OCI-LY7 (cell line): ENCODE measurements at regions not wholly inside any gene's neighbourhood (a gene's known extent, or its start where the extent isn't known, plus 50 kb on each side); places are given as distances from the start of the nearest gene placed in this dataset.

Source experiments
- BruUV-seq: library from RNA; stranded (reverse); fragments of 400-500 nt; replicated peaks from 2 replicates; lab custom pipeline; 2021; lab: Mats Ljungman, UMichigan
- CTCF ChIA-PET: fragments of 300-600 bp; sonication (Branson Sonifier 250); formaldehyde crosslinking; loops from one replicate; lab custom pipeline; 2022; ENCODE audit warnings: antibody characterized with exemption; ENCODE audit not compliant: unreplicated experiment; lab: Charles Lee
- POLR2A ChIA-PET: fragments of 300-600 bp; sonication (Branson Sonifier 250); formaldehyde crosslinking; loops from one replicate; lab custom pipeline; 2022; ENCODE audit warnings: antibody characterized with exemption; lab: Charles Lee
- DNase-seq: peaks from one replicate; pipeline ENCODE4 v3.0.0-alpha.2; 2015; ENCODE audit warnings: low spot score
- H2AFZ ChIP-seq: fragments of 200-600 bp; sonication (generic), shearing (Covaris generic); 2 replicates; pipeline ENCODE4 v1.6.1; 2014; ENCODE audit warnings: mild to moderate bottlenecking, antibody characterized with exemption, low read length, moderate library complexity
- H3K27ac ChIP-seq: fragments of 200-600 bp; sonication (generic); 2 replicates; pipeline ENCODE4 v1.5.1; 2014; ENCODE audit warnings: mixed run types, low read depth, mild to moderate bottlenecking, moderate library complexity, low read length, inconsistent platforms; ENCODE audit not compliant: poor library complexity, severe bottlenecking
- H3K36me3 ChIP-seq: fragments of 200-600 bp; sonication (generic); 2 replicates; pipeline ENCODE4 v1.6.1; 2014; ENCODE audit warnings: mild to moderate bottlenecking, antibody characterized with exemption, low read length, moderate library complexity, mixed read lengths; ENCODE audit not compliant: insufficient read depth
- H3K4me1 ChIP-seq: fragments of 200-600 bp; sonication (generic); 2 replicates; pipeline ENCODE4 v1.5.1; 2014; ENCODE audit warnings: mild to moderate bottlenecking, low read length; ENCODE audit not compliant: insufficient read depth, poor library complexity, severe bottlenecking
- H3K4me2 ChIP-seq: fragments of 200-600 bp; sonication (generic); 2 replicates; pipeline ENCODE4 v1.6.1; 2014; ENCODE audit warnings: mild to moderate bottlenecking, low read length
- H3K4me3 ChIP-seq: fragments of 200-600 bp; sonication (generic); 2 replicates; pipeline ENCODE4 v1.5.1; 2014; ENCODE audit warnings: mild to moderate bottlenecking, low read depth, low read length; ENCODE audit not compliant: poor library complexity, severe bottlenecking
- H3K79me2 ChIP-seq: fragments of 200-600 bp; sonication (generic); 2 replicates; pipeline ENCODE4 v1.6.1; 2016; ENCODE audit warnings: low read depth, mild to moderate bottlenecking, low read length, moderate library complexity, mixed read lengths; ENCODE audit not compliant: insufficient read depth
- H3K9me2 ChIP-seq: fragments of 200-600 bp; sonication (generic); 2 replicates; pipeline ENCODE4 v1.6.1; 2016; ENCODE audit warnings: mild to moderate bottlenecking, low read length, mixed read lengths; ENCODE audit not compliant: insufficient read depth
- H3K9me3 ChIP-seq: fragments of 200-600 bp; sonication (generic); 2 replicates; pipeline ENCODE4 v1.6.1; 2014; ENCODE audit warnings: mild to moderate bottlenecking, mixed run types, low read length, mixed read lengths
- H4K20me1 ChIP-seq: fragments of 200-600 bp; sonication (generic); 2 replicates; pipeline ENCODE4 v1.6.1; 2014; ENCODE audit warnings: mild to moderate bottlenecking, antibody characterized with exemption, low read length, moderate library complexity, mixed read lengths; ENCODE audit not compliant: insufficient read depth
- EZH2phosphoT487 ChIP-seq: fragments of 200-600 bp; sonication (generic); IDR thresholded peaks from 2 replicates; pipeline ENCODE4 v1.6.1; 2018; ENCODE audit warnings: low read depth, borderline replicate concordance, mild to moderate bottlenecking, mixed run types, antibody characterized with exemption, low read length, moderate library complexity, mixed read lengths
- intact Hi-C: fragments of 100-400 bp; cut with micrococcal nuclease; formaldehyde crosslinking; loops from one replicate; pipeline ENCODE4 v1.10.0; 2022; ENCODE audit not compliant: unreplicated experiment
- TF ChIP-seq, protein P1 (sequence below): fragments of 200-600 bp; sonication (generic); conservative IDR thresholded peaks from 2 replicates; pipeline ENCODE4 v1.5.1; 2014; ENCODE audit warnings: mild to moderate bottlenecking, antibody characterized with exemption, low read length, moderate library complexity, mixed read lengths

GRCh38 chrY:15446861-15447260 lies 922.5 kb downstream of the NLGN4Y start:
- Histone ChIP-seq H3K79me2 (no peaks in the 10 kb centered on the region), H2AFZ (no peak overlapping the region), H3K9me3 (no peaks in the 10 kb centered on the region), H3K27ac (no peak overlapping the region), H3K9me2 (no peaks in the 10 kb centered on the region), H3K4me2 (no peak overlapping the region), H3K4me3 (no peak overlapping the region), H3K4me1 (peaks cover 15% of the 10 kb centered on the region), H4K20me1 (no peaks in the 10 kb centered on the region), H3K36me3 (no peaks in the 10 kb centered on the region)
- DNase-seq = no peak
- intact Hi-C loops = no loop called here
- TF ChIP-seq EZH2phosphoT487 = no peak
- TF ChIP-seq, protein P1, sequence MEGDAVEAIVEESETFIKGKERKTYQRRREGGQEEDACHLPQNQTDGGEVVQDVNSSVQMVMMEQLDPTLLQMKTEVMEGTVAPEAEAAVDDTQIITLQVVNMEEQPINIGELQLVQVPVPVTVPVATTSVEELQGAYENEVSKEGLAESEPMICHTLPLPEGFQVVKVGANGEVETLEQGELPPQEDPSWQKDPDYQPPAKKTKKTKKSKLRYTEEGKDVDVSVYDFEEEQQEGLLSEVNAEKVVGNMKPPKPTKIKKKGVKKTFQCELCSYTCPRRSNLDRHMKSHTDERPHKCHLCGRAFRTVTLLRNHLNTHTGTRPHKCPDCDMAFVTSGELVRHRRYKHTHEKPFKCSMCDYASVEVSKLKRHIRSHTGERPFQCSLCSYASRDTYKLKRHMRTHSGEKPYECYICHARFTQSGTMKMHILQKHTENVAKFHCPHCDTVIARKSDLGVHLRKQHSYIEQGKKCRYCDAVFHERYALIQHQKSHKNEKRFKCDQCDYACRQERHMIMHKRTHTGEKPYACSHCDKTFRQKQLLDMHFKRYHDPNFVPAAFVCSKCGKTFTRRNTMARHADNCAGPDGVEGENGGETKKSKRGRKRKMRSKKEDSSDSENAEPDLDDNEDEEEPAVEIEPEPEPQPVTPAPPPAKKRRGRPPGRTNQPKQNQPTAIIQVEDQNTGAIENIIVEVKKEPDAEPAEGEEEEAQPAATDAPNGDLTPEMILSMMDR = no peak
- no TSS peak for BruUV-seq
- CTCF ChIA-PET = no interaction called here
- POLR2A ChIA-PET = no interaction called here

DNA sequence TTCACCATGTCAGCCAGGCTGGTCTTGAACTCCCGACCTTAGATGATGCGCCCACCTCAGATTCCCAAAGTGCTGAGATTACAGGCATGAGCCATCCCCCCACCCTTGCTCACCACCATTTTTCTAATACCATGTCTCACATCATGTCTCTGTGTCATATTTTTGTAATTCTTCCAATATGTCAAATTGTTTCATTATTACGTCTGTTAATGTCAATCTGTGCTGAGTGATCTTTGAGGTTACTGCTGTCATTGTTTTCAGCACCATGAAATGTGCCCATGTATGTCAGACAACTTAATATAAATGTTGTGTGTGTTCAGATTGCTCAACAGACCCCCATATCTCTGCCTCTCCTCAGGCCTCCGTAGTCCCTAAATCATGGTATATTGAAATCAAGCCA lies 923.6 kb downstream of the NLGN4Y start:
- H3K36me3 ChIP-seq = no peaks in the 10 kb centered on the region
- intact Hi-C loops = no loop called here
- no peaks in the 10 kb centered on the region for H3K9me3 ChIP-seq
- H3K79me2 ChIP-seq = no peaks in the 10 kb centered on the region
- H3K4me1 ChIP-seq = peaks cover 4% of the 10 kb centered on the region
- no peak for DNase-seq
- BruUV-seq = no TSS peak
- ChIA-PET POLR2A (no interaction called here), CTCF (no interaction called here)
- H4K20me1 ChIP-seq = no peaks in the 10 kb centered on the region
- TF ChIP-seq, protein P1 = no peak
- no peak for TF ChIP-seq EZH2phosphoT487
- no peak overlapping the region for H2AFZ ChIP-seq
- H3K4me3 ChIP-seq = no peak overlapping the region
- no peak overlapping the region for H3K27ac ChIP-seq
- no peak overlapping the region for H3K4me2 ChIP-seq
- no peaks in the 10 kb centered on the region for H3K9me2 ChIP-seq

GRCh38 chrY:15455133-15455937 lies 931.0 kb downstream of the NLGN4Y start:
- no peaks in the 10 kb centered on the region for H3K79me2 ChIP-seq
- no peaks in the 10 kb centered on the region for H3K9me3 ChIP-seq
- TF ChIP-seq, protein P1 = no peak
- no peak for TF ChIP-seq EZH2phosphoT487
- BruUV-seq = no TSS peak
- no peak for DNase-seq
- H3K4me2 ChIP-seq = no peak overlapping the region
- H4K20me1 ChIP-seq = no peaks in the 10 kb centered on the region
- POLR2A ChIA-PET = no interaction called here
- intact Hi-C loops = no loop called here
- CTCF ChIA-PET = no interaction called here
- no peaks in the 10 kb centered on the region for H3K36me3 ChIP-seq
- H2AFZ ChIP-seq = no peak overlapping the region
- H3K27ac ChIP-seq = no peak overlapping the region
- no peaks in the 10 kb centered on the region for H3K4me1 ChIP-seq
- no peak overlapping the region for H3K4me3 ChIP-seq
- no peaks in the 10 kb centered on the region for H3K9me2 ChIP-seq
